Colon (tissue), 2 donors: ENCODE measurements at regions not wholly inside any gene's neighbourhood (a gene's known extent, or its start where the extent isn't known, plus 50 kb on each side); places are given as distances from the start of the nearest gene placed in this dataset.

Source experiments
- FAIRE-seq: peaks from 2 replicates; lab custom pipeline; 2012; peaks lifted over from hg19 to GRCh38; lab: Jason Lieb, UNC
- donor health status: control.
- donor health status: control.

DNA sequence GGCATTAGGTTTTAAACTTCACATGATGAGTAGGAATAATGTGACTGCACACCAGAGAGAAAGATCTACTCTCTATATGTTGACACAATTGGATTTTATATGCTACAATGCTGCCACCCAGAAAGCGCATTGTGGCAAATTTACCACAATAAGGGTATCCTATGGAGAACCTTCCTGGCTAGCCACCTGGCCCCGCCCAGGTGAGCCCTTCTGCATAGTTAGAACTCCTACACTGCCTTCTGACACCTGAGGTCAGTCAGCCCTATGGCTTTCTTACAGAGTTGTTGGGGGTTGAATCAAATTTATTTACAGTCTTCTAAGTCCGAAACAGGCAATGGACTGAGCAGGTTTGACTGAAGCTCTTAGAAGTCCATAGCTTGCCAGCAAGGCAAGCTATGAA is 153.8 kb upstream of the S100G start:
- no peak for FAIRE-seq

DNA sequence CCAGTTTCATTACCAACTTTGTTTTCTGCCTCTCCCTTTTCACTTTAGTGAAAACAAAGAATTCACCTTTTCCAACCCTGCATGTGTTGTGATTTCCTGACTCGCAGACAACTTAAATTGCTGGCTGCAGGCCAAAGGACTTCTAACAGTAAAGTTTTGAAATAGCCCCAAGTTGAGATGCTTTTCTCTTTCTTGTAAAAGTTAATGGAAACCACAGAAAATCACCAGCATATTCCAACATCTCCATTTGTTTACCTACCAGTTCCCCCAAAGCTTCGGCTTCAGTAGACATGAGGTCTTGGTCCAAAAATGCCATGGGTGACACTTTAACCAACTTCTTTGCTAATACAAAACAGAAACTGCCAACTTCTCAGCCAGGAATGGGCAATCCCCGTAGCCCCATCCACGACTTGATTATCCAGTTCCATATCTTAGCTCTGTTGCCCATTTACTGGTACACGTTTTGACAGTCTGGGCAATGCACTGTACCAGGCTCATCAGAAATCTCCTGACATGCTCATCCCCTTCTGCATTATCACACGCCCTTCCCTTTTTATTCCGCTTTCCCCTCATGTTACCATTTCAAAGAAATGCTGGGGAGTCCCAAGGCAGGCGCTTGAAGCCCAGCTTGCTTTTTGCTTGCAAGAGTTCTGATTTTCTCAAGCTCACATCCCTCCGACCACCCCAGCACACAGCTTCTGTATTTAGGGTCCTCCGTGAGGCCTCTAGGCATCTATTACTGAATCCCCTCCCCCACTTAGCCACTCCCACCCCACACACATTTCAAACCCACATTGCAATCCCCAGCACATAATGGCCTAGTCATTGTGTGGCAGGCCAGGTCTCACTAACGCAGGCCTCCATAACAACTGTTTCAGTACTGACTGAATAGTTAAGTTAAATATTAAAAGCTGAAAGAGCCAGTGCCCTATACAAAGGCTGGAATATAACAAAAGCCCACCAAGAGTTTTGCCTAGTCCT is 137.9 kb upstream of the S100G start:
- FAIRE-seq: no peak

DNA sequence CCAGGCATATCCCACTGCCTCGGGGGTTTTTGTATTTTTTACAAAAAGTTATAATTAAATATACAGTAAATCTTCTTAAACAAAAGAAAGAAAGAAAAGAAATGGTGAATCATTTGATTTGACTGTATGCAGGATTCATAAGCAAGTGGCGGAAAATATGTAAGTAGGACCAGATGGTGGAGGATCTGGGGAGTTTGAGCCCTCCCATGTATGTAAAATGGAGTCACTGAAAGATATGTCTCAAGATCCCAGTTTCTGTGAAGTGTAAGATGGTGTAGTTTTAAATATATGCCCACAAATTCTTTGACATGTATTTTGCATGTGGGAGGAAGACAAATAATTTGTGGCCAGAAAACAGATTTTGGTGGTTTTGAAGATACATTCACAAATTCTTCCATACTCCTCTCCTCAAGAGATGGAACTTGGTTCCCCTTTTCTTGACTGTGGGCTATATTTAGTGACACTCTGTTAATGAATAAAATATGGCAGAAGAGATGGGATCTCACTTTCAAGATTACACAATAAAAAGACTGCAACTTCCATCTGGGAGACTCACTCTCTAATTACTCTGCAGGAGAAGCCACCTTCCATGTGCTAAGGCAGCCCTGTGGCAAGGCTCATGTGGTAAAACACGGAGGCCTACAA is 133.6 kb upstream of the S100G start:
- FAIRE-seq: no peak

DNA sequence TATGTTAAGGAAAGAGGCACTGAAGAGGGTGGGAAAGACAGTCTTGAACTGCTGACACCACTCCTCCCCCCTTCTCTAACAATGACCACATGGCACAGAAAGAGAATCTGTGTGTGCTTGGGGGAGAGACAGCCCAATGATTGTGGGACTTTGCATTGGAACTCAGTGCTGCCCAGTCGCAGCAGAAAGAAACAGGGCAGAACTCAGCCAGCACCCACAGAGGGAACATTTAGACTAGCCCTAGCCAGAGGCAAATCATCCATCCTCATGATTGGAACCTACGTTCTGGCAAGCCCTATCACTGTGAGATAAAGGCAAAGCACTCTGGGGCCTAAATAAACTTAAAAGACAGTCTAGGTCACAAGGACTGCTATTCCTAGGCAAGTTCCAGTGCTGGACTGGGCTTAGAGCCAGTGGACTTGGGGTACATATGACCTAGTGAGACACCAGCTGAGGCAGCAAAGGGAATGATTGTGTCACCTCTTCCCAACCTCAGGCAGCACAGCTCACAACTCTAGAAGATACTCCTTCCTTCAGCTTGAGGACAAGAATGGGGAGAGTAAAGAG is 132.8 kb upstream of the S100G start:
- FAIRE-seq: no peak

DNA sequence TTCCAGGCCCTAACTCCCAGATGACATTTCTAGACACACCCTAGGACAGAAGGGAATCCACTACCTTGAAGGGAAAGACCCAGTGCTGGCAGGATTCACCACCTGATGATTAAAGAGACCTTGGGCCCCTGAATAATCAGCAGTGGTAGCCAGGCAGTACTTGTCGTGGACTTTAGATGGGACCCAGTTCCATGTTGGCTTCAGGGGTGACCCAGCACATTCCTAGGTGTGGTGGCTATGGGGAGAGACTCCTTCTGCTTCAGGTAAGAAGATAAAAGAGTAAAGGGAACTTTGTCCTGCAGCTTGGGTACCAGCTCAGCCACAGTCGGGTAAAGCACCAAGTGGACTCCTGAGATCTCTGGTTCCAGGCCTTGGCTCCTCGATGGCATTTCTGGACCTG is 131.8 kb upstream of the S100G start:
- no peak for FAIRE-seq

DNA sequence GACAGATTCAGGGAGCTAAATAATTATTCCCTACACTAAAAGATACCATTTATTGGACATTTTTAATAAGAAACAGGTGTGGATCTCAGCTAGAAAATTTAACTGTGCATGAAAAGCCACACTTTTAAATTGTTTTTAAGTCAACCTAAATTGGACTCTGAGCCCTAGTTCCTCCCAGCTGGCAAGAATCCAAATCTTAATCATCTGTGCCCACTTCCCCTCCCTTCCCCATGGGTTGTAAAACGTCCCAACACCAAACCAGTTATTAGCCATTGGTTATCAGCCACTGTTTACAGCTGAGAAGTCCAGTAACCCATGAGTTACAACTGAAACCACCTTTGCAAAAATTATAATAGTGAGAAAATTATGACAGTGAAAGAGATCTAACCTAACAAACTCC is 125.6 kb upstream of the S100G start:
- FAIRE-seq: no peak

DNA sequence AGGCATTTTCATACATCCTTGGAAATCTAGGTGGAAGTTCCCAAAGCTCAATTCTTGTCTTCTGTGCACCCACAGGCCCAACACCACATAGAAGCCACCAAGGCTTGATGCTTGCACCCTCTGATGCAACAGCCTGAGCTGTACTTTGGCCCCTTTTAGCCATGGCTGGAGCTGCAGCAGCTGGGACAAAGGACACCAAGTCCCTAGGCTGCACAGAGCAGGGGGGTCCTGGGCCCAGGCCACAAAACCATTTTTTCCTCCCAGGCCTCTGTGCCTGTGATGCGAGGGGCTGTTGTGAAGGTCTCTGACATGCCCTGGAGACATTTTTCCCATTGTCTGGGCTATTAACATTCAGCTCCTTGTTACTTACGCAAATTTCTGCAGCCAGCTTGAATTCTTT is 124.0 kb upstream of the S100G start:
- FAIRE-seq: no peak

DNA sequence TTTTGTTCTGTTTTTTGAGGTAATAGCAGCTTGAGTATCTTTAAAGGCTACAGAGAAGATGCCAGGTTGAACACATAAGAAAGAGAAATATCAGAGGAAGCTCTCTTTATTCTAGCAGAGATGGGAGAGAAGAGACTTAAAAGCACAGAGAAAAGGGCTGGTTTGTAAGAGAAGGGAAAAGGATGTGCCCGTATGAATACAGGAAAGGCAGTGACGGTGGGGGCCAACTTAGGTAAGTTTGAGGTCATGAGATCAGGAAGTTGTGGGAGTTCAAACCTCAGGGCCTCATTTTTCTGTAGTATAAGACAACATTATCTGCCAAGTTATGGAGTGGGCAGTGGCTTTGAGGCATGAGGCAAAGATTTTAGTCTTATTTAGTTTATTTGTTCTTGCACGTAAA is 121.3 kb upstream of the S100G start:
- no peak for FAIRE-seq
